RWPE1 (cell line): ENCODE measurements at regions not wholly inside any gene's neighbourhood (a gene's known extent, or its start where the extent isn't known, plus 50 kb on each side); places are given as distances from the start of the nearest gene placed in this dataset.

Experiments
- CTCF ChIA-PET: fragments of 350-600 bp; sonication (Branson Sonifier 250); formaldehyde crosslinking; extraction: SDS; loops from one replicate; lab custom pipeline; 2021; lab: Yijun Ruan, JAX
- POLR2A ChIA-PET: fragments of 400-600 bp; formaldehyde crosslinking; extraction: SDS; loops from one replicate; lab custom pipeline; 2020; ENCODE audit warnings: antibody characterized with exemption; ENCODE audit not compliant: low non-redundant PET; lab: Yijun Ruan, JAX
- DNase-seq: peaks from one replicate; pipeline ENCODE4 v3.0.0; 2012; ENCODE audit warnings: low spot score
- H3K27ac ChIP-seq: fragments of 450-650 bp; 2 replicates; pipeline ENCODE4 v1.5.1; 2017
- CTCF ChIP-seq: fragments of 450-650 bp; conservative IDR thresholded peaks from 2 replicates; pipeline ENCODE4 v1.5.1; 2017; ENCODE audit warnings: low read depth, mild to moderate bottlenecking

DNA sequence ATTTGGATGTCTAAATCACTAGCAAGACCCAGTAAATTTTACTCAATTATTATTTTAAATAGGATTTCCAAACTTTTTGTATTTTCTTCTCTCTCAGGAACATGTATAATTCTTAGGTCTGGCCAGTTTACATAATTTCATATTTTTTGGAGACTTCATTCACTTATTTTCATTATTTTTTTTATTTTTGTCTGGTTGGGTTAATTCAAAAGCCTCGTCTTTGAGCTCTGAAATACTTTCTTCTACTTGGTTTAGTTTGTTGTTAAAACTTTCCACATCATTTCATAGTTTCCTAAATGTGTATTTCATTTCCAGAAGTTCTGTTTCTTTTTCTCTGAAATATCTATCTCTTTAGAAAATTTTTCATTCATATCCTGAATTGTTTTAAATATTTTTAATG is 322.9 kb upstream of the SPRY2 start:
- CTCF ChIA-PET: no interaction called here
- H3K27ac ChIP-seq: no peak overlapping the region
- POLR2A ChIA-PET: no interaction called here
- no peak for DNase-seq
- no peak for TF ChIP-seq CTCF

GRCh38 chr13:80658705-80659104 is 317.8 kb upstream of the SPRY2 start:
- no peak overlapping the region for H3K27ac ChIP-seq
- POLR2A ChIA-PET: no interaction called here
- CTCF ChIA-PET: no interaction called here
- DNase-seq: no peak
- TF ChIP-seq CTCF: no peak

- ChIA-PET POLR2A (no interaction called here), CTCF (no interaction called here)
- TF ChIP-seq CTCF: no peak
- no peak overlapping the region for H3K27ac ChIP-seq
- DNase-seq: no peak
Measured at GRCh38 chr13:80656512-80656904, 315.6 kb upstream of the SPRY2 start.

GRCh38 chr13:80655778-80656511 is 315.0 kb upstream of the SPRY2 start:
- POLR2A ChIA-PET: no interaction called here
- no peak for TF ChIP-seq CTCF
- CTCF ChIA-PET: no interaction called here
- DNase-seq: no peak
- H3K27ac ChIP-seq: no peak overlapping the region

DNA sequence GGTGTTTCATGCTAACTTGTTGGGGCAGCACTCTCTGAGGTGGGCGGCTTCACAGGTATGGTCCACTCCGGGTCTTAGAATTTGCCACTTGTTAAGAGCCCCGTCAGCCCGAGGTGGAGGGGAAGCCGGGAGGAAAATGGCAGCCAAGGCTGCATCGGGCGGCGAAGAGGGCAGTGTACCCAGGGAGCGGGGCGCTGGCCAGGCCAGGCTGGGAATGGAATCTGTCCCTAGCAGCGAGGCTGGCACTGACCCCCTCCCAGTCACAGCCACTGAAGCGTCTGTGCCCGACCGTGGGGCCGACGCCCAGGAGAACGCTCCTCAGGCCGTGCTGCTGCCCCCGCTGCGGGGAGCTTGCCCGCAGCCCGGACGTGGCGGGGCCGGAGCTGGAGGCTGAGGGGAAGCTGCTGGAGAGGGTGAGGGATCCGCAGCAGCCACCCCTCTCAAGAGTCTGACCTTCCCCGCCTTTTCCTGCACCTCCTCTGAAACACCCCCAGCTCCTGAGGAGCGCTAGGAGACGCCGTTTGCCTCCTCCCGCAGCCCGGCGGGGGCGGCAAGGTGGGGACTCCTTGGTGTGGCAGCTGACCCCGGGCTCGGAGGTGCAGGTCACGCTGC is 313.8 kb upstream of the SPRY2 start:
- POLR2A ChIA-PET: no interaction called here
- DNase-seq: no peak
- TF ChIP-seq CTCF: no peak
- CTCF ChIA-PET: no interaction called here
- H3K27ac ChIP-seq: no peak overlapping the region

- TF ChIP-seq CTCF: no peak
- ChIA-PET POLR2A (no interaction called here), CTCF (no interaction called here)
- no peak for DNase-seq
- H3K27ac ChIP-seq: no peak overlapping the region
Measured at GRCh38 chr13:80649274-80649673, 308.3 kb upstream of the SPRY2 start.
